ENCODE measurements at regions not wholly inside any gene's neighbourhood (a gene's known extent, or its start where the extent isn't known, plus 50 kb on each side); places are given as distances from the start of the nearest gene placed in this dataset.

DNA sequence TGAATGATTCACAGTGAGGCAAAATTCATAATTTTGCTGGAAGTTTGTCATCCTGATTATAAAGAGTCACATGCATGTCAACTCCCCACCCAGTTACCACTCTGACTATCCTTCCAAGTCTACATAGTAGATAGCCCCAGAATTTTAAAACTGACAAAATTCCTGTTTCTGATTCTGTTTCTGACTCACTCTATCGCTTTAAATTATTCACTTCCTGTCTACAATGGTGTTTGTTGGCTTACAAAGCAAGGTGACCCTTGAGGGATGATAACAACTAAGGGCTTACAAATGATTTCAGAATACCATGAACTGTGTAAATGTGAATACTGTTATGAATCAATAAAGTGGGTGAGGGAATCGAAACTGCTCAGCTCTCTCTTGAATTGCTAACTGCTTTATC lies 98.7 kb upstream of the KL start:
- Histone ChIP-seq H3K9me3 (ENCODE audit: control insufficient read depth in 4 of 4, insufficient read depth in 3 of 4, low read length in 3 of 4) (peaks cover 0 to 9% (median 6%) of the 10 kb centered on the region in 4 donors), H3K27me3 (ENCODE audit: control insufficient read depth in 3 of 3, insufficient read depth in 3 of 3, low read length in 2 of 3) (no peaks in the 10 kb centered on the region), H3K9ac (ENCODE audit: insufficient read depth in 1 of 2, low read length in 2 of 2) (no peak overlapping the region), H3K36me3 (ENCODE audit: control insufficient read depth in 4 of 4, insufficient read depth in 4 of 4, low read length in 4 of 4) (no peaks in the 10 kb centered on the region), H3K4me1 (ENCODE audit: control insufficient read depth in 5 of 5, insufficient read depth in 5 of 5, low read length in 5 of 5) (peaks cover 0 to 22% (median 12%) of the 10 kb centered on the region in 5 donors), H3K4me3 (no peak overlapping the region), H3K27ac (ENCODE audit: low read depth in 1 of 2, low read length in 1 of 2) (no peak overlapping the region)
- TF ChIP-seq CTCF (IDR thresholded peaks at IDR 0.05; ENCODE audit: control extremely low read depth, extremely low read depth) = no peak
- DNase-seq (no peak), ATAC-seq (ENCODE audit: insufficient read depth, low FRiP score) (no peak)
- 83 to 85% methylated on average over 2 of the region's 2 CpGs for WGBS, 2 donors

DNA sequence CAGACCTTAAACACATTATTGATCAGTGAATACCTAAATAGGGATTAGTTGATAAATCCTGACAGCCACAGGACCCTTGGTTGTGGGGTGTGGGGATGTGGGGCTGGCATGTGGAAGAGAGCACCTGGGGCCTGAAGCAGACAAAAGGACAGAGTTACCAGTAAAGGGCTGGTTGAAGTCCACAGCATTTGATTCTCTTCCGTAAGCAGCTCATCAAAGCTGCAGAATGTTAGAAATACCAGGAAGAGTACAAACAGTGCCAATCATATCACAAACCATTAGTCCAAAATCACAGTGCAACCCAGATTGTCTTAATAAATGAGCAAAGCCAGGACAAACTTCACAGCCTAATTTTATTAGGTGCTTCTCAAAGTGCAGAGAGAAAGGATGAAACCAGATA lies 92.5 kb upstream of the KL start:
- no peak for ATAC-seq (ENCODE audit: insufficient read depth, low FRiP score)
- TF ChIP-seq CTCF (IDR thresholded peaks at IDR 0.05; ENCODE audit: control extremely low read depth, extremely low read depth) = no peak
- H3K27ac ChIP-seq (ENCODE audit: low read depth in 1 of 2, low read length in 1 of 2) = no peak overlapping the region
- H3K4me1 ChIP-seq (ENCODE audit: control insufficient read depth in 5 of 5, insufficient read depth in 5 of 5, low read length in 5 of 5) = peaks cover 0 to 61% (median 24%) of the 10 kb centered on the region in 5 donors
- 85 to 100% methylated on average over 1 of the region's 1 CpG for WGBS, 2 donors
- no peak overlapping the region for H3K9ac ChIP-seq (ENCODE audit: insufficient read depth in 1 of 2, low read length in 2 of 2)
- no peaks in the 10 kb centered on the region for H3K27me3 ChIP-seq (ENCODE audit: control insufficient read depth in 3 of 3, insufficient read depth in 3 of 3, low read length in 2 of 3)
- no peaks in the 10 kb centered on the region for H3K36me3 ChIP-seq (ENCODE audit: control insufficient read depth in 4 of 4, insufficient read depth in 4 of 4, low read length in 4 of 4)
- peak; percentile 50 to 78 (median 55) for DNase-seq
- no peak overlapping the region for H3K4me3 ChIP-seq
- no peaks in the 10 kb centered on the region for H3K9me3 ChIP-seq (ENCODE audit: control insufficient read depth in 4 of 4, insufficient read depth in 3 of 4, low read length in 3 of 4)

DNA sequence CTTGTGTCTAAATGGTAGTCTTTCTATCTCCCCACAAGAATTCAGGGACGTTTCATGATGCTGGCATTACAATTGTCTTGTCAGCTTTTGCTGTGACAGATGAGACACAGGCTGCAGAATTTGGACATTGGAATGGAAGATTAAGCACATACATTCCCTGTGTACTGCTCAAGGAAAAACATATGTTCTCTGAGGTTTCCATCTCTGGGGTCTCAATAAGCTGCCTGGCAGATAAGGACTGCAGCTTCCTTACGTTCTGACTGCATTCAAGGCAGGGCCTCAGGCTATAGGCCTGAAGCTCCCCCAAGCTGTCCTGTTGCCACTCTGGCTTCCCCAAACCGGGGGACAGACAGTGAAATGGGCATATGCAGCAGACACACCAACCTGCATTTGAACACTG lies 91.3 kb upstream of the KL start:
- no peak for ATAC-seq (ENCODE audit: insufficient read depth, low FRiP score)
- 67 to 74% methylated on average over 3 of the region's 3 CpGs for WGBS, 2 donors

More for the DNA sequence above, 91.3 kb upstream of the KL start:
- Histone ChIP-seq H3K27me3 (ENCODE audit: control insufficient read depth in 3 of 3, insufficient read depth in 3 of 3, low read length in 2 of 3) (no peaks in the 10 kb centered on the region), H3K27ac (ENCODE audit: low read depth in 1 of 2, low read length in 1 of 2) (no peak overlapping the region), H3K9ac (ENCODE audit: insufficient read depth in 1 of 2, low read length in 2 of 2) (peak overlapping the region in 1 of 2 donors; percentile 30), H3K9me3 (ENCODE audit: control insufficient read depth in 4 of 4, insufficient read depth in 3 of 4, low read length in 3 of 4) (no peaks in the 10 kb centered on the region), H3K4me1 (ENCODE audit: control insufficient read depth in 5 of 5, insufficient read depth in 5 of 5, low read length in 5 of 5) (peaks cover 0 to 61% (median 24%) of the 10 kb centered on the region in 5 donors), H3K36me3 (ENCODE audit: control insufficient read depth in 4 of 4, insufficient read depth in 4 of 4, low read length in 4 of 4) (no peaks in the 10 kb centered on the region), H3K4me3 (no peak overlapping the region)
- no peak for TF ChIP-seq CTCF (IDR thresholded peaks at IDR 0.05; ENCODE audit: control extremely low read depth, extremely low read depth)
- peak; percentile 25 to 68 (median 65) for DNase-seq
